Panc1 (cell line): ENCODE measurements at regions not wholly inside any gene's neighbourhood (a gene's known extent, or its start where the extent isn't known, plus 50 kb on each side); places are given as distances from the start of the nearest gene placed in this dataset.
"Not testable (repeated sequence)": the region's sequence is repeated elsewhere in the genome, so short reads cannot be mapped to it uniquely, and the experiment has no call there.

Source experiments
- ATAC-seq: fragments of 200-7000 bp; cut with Tn5 transposase; 2 replicates; pipeline ENCODE4 v1.9.1; 2020; ENCODE audit warnings: mild to moderate bottlenecking, moderate library complexity
- BruUV-seq: library from RNA; stranded (reverse); fragments of 400-500 nt; replicated peaks from 2 replicates; lab custom pipeline; 2021; lab: Mats Ljungman, UMichigan
- CTCF ChIA-PET: fragments of 300-600 bp; sonication (Branson Sonifier 250); formaldehyde crosslinking; loops from one replicate; lab custom pipeline; 2022; ENCODE audit warnings: antibody characterized with exemption; lab: Charles Lee
- POLR2A ChIA-PET: fragments of 300-600 bp; sonication (Branson Sonifier 250); formaldehyde crosslinking; loops from one replicate; lab custom pipeline; 2022; ENCODE audit warnings: antibody characterized with exemption; lab: Charles Lee
- DNase-seq: peaks from one replicate; pipeline ENCODE4 v3.0.0-alpha.2; 2010; ENCODE audit warnings: low read depth, low spot score
- H3K27ac ChIP-seq: 2 replicates; pipeline ENCODE4 v1.5.1; 2011; ENCODE audit warnings: mild to moderate bottlenecking, low read length, inconsistent platforms
- H3K27me3 ChIP-seq: fragments of 200-500 bp; sonication (Bioruptor generic); 2 replicates; pipeline ENCODE4 v1.6.0; 2014; ENCODE audit warnings: low read length, inconsistent platforms; ENCODE audit not compliant: control insufficient read depth, insufficient read depth
- H3K36me3 ChIP-seq: fragments of 200-500 bp; sonication (Bioruptor generic); 2 replicates; pipeline ENCODE4 v1.5.1; 2014; ENCODE audit warnings: inconsistent platforms, mild to moderate bottlenecking, low read length, moderate library complexity; ENCODE audit not compliant: control insufficient read depth, insufficient read depth
- H3K4me1 ChIP-seq: 2 replicates; pipeline ENCODE4 v1.5.1; 2011; ENCODE audit warnings: inconsistent platforms, mild to moderate bottlenecking, low read length, moderate library complexity; ENCODE audit not compliant: control insufficient read depth, insufficient read depth
- H3K4me3 ChIP-seq, 2 experiments: 2 replicates each; pipeline ENCODE4 v1.5.1; 2011 to 2012; ENCODE audit warnings: low read depth in 2 of 2, low read length in 2 of 2, mild to moderate bottlenecking in 2 of 2, inconsistent platforms in 1 of 2, moderate library complexity in 1 of 2
- H3K9me3 ChIP-seq: fragments of 200-500 bp; sonication (Bioruptor generic); 2 replicates; pipeline ENCODE4 v1.5.1; 2014; ENCODE audit warnings: low read depth, mild to moderate bottlenecking, inconsistent platforms, low read length, moderate library complexity; ENCODE audit not compliant: control insufficient read depth, insufficient read depth
- CTCF ChIP-seq: fragments of 450-650 bp; IDR thresholded peaks from 2 replicates; pipeline ENCODE4 v1.5.1; 2017; ENCODE audit warnings: mild to moderate bottlenecking
- POLR2AphosphoS5 ChIP-seq: IDR thresholded peaks from 2 replicates; pipeline ENCODE4 v1.6.1; 2012; ENCODE audit warnings: mild to moderate bottlenecking, low read depth, low read length, moderate library complexity
- REST ChIP-seq, 2 experiments: IDR thresholded peaks; 2 replicates each; pipeline ENCODE4 v1.6.1; 2011 to 2012; ENCODE audit warnings: low read depth in 2 of 2, control low read depth in 1 of 2, low read length in 1 of 2, mild to moderate bottlenecking in 1 of 2, moderate library complexity in 1 of 2; ENCODE audit not compliant: insufficient read depth in 1 of 2
- SIN3A ChIP-seq: IDR thresholded peaks from 2 replicates; pipeline ENCODE4 v1.6.1; 2012; ENCODE audit warnings: low read depth, mild to moderate bottlenecking, low read length, moderate library complexity, borderline replicate concordance; ENCODE audit not compliant: insufficient read depth
- TCF7L2 ChIP-seq: IDR thresholded peaks from 2 replicates; pipeline ENCODE4 v1.6.1; 2011; ENCODE audit warnings: mild to moderate bottlenecking, low read depth, low read length, inconsistent platforms
- in situ Hi-C: cut with HindIII; loops from 2 replicates; pipeline ENCODE4 v1.10.0; 2016; ENCODE audit warnings: low sequenced_read_pairs, low pct_unique_long_range_greater_than_20kb
- intact Hi-C: fragments of 100-400 bp; cut with micrococcal nuclease; formaldehyde crosslinking; loops from one replicate; pipeline ENCODE4 v1.10.0; 2022; ENCODE audit not compliant: unreplicated experiment

GRCh38 chr4:123602007-123602406, 205.4 kb downstream of the SPRY1 start:
- intact Hi-C loops (no loop called here), in situ Hi-C loops (no loop called here)
- H3K36me3 ChIP-seq: no peaks in the 10 kb centered on the region
- ChIA-PET CTCF (no interaction called here), POLR2A (no interaction called here)
- H3K27me3 ChIP-seq: no peaks in the 10 kb centered on the region
- no peak overlapping the region for H3K4me3 ChIP-seq
- no TSS peak for BruUV-seq
- TF ChIP-seq SIN3A: no peak
- peaks cover 11% of the 10 kb centered on the region for H3K4me1 ChIP-seq
- ATAC-seq: no peak
- DNase-seq: no peak
- peak overlapping the region; percentile 71; the same call in 1 of the 2 replicates for H3K27ac ChIP-seq
- no peaks in the 10 kb centered on the region for H3K9me3 ChIP-seq

- ATAC-seq: no peak
- BruUV-seq: no TSS peak
Observed at GRCh38 chr4:123603165-123603564, 206.6 kb downstream of the SPRY1 start.

GRCh38 chr4:123605797-123606196, 209.2 kb downstream of the SPRY1 start:
- CTCF ChIA-PET, in situ Hi-C loops: not testable (repeated sequence)

More at GRCh38 chr4:123603165-123603564, 206.6 kb downstream of the SPRY1 start:
- DNase-seq: no peak
- peaks cover 11% of the 10 kb centered on the region for H3K4me1 ChIP-seq
- TF ChIP-seq POLR2AphosphoS5: no peak
- TF ChIP-seq SIN3A: no peak
- TF ChIP-seq CTCF: no peak
- TF ChIP-seq REST (IDR thresholded peaks at IDR 0.05; ENCODE audit: insufficient read depth in 1 of 2, low read depth in 2 of 2, low read length in 1 of 2): no peak
- no peak for TF ChIP-seq TCF7L2
- in situ Hi-C loops: no loop called here
- no peak overlapping the region for H3K4me3 ChIP-seq
- no peaks in the 10 kb centered on the region for H3K9me3 ChIP-seq
- ChIA-PET POLR2A (no interaction called here), CTCF (no interaction called here)
- no peaks in the 10 kb centered on the region for H3K36me3 ChIP-seq
- intact Hi-C loops: no loop called here
- H3K27me3 ChIP-seq: no peaks in the 10 kb centered on the region
- no peak overlapping the region; the same call in 1 of the 2 replicates for H3K27ac ChIP-seq

More at GRCh38 chr4:123605797-123606196, 209.2 kb downstream of the SPRY1 start:
- POLR2A ChIA-PET, H3K4me3 ChIP-seq, intact Hi-C loops, H3K27ac ChIP-seq, ATAC-seq, H3K4me1 ChIP-seq, DNase-seq, H3K27me3 ChIP-seq, BruUV-seq, H3K9me3 ChIP-seq, H3K36me3 ChIP-seq: not testable (repeated sequence)
